HG02852 (cell line): ENCODE measurements at regions not wholly inside any gene's neighbourhood (a gene's known extent, or its start where the extent isn't known, plus 50 kb on each side); places are given as distances from the start of the nearest gene placed in this dataset.
A peak's percentile ranks its signal among the peaks of the same experiment; 100 is the strongest.
"Not testable (repeated sequence)": the region's sequence is repeated elsewhere in the genome, so short reads cannot be mapped to it uniquely, and the experiment has no call there.

Experiments used
- ATAC-seq: cut with Tn5 transposase; IDR thresholded peaks from one replicate; pipeline ENCODE4 v1.9.1; 2021; ENCODE audit warnings: mild to moderate bottlenecking, moderate library complexity; ENCODE audit not compliant: unreplicated experiment

GRCh38 chr10:23630885-23631284 is 192.0 kb downstream of the OTUD1 start:
- no peak for ATAC-seq

GRCh38 chr10:23643111-23643780 is 204.4 kb downstream of the OTUD1 start:
- no peak for ATAC-seq

GRCh38 chr10:23648618-23649017 is 209.7 kb downstream of the OTUD1 start:
- no peak for ATAC-seq

DNA sequence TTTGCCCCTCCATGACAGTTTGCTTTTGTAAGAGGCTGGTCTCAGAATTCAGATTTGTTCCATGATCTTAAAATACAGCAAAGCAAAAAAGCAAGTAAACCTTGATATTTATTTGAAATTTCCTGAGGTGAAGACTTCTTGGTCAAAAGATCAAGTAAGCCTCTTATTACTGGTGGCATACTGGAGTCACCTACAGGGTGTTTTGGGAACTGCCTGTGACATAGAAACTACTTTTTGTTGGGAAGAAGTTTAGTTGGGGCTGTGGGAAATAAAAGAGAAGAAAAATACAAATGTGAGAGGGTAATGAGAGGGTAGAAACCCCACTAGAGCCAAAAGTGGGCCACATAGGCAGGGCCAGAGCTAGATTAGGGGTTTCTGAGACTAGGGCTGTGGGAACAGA is 217.9 kb downstream of the OTUD1 start:
- no peak for ATAC-seq

DNA sequence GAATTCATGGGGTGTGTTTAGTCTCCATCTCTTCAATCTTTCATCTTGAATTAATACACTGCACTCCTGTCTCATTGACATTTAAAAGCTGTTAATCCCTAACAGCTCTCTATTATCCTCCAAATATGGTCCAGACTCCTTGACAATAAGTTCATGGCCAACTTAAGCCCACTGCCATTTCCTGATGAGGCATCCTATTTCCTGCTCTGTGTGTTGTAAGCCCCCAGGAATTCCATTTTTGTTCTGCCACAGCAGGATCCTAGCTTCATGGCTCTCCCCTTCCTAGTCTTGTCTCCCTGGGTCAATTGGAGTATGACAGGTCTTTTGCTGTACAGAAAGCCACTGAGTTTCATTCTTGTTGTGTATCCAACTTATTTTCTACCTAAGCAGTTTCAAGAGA is 218.8 kb downstream of the OTUD1 start:
- ATAC-seq = no peak

GRCh38 chr10:23671866-23672265 is 233.0 kb downstream of the OTUD1 start:
- not testable (repeated sequence) for ATAC-seq

- ATAC-seq = no peak
Measured at GRCh38 chr10:23675585-23675984, 236.7 kb downstream of the OTUD1 start.

GRCh38 chr10:23676296-23676695 is 237.4 kb downstream of the OTUD1 start:
- ATAC-seq = no peak

GRCh38 chr10:23686722-23687121 is 247.8 kb downstream of the OTUD1 start:
- no peak for ATAC-seq

DNA sequence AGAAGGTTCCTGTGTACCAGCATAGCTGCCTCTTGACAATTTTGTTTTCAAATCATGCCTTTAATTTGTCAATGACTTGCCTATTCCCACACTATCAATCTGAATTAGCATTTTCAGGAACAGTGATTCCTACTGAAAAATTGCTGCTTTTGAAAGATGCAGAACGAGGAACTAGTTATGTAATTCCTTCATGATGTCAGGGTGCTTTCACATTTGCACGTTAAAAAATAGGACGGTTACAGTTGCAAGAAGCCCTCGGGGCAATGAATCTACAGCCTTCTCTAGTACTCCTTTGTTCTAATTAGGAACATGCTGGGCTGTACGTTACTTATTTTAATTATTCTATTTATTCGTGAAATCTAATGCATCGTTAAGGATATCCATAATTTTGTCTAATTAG is 253.9 kb downstream of the OTUD1 start:
- ATAC-seq = no peak

GRCh38 chr10:23693501-23693901 is 254.6 kb downstream of the OTUD1 start:
- ATAC-seq = no peak

DNA sequence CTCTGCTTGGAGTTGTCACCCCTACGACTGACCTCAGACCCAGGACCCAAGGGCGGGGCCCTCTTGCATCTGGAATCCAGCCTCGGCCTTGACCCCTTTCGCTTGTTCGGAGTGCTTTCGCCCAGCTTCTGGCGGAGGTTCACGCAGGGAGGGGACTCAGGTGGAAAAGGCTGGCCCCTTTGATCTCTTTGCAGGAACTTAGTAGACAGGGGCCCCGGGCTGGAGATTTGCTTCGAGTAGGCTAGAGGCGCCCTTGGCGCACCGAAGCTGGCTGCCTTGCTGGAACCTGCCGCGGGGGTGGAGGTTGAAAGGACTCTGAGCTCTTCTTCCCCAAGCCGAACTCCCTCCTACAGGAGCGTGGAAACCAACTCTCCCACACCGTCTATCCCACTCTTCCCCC is 255.1 kb downstream of the OTUD1 start:
- no peak for ATAC-seq

DNA sequence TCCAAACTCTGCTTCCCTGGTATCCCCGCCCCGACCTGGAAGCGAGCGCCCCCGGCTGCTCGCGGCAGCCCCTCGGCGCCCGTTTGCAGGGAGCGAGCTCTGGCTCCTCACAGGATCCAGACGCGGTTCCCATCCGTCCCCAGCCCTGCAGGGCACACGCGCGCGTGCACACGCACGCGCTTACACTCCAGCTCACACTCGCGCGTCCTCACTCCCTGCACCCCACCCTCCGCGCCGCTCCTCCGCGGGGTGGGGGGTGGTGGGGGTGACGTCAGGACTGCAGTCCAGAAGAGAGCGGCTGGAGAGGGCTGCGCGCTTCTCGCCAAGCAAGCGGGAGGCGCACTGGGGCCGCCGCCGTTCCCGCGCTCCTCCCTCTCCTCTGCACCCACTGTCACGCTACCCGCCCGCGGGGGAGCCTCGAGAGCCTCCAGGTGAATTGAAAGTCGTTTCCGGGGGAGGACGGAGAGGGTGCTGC is 255.6 kb downstream of the OTUD1 start:
- ATAC-seq = no peak

GRCh38 chr10:23694921-23695824 is 256.3 kb downstream of the OTUD1 start:
- no peak for ATAC-seq

DNA sequence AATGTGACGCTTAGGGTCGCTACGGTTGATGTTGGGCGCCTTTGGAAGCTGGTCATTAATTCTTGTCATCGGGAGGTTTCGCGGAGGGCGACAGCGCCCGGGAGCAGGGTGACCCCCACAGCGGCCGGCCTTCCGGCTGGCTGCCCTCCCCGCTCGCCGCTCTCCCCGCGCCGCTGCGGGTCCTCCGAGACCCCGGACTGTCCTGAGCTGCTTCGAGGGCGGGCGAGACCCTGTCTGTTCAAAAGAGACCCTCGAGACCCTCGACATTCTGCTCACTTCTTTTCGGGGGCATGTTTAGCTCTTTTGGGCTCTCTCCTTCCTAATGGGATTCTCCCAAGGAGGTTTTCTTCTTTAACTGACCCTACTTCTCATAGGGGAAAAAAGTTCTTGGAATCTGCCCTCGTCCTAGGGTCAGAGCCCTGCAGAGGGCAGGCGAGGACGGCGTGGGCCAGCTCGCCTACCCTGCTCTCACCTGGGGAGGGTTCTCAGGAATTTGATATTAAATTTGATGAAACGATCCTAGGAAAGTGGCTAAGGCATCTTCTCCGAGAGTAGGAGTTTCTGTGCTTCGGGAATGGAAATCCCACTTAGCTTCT is 257.0 kb downstream of the OTUD1 start:
- no peak for ATAC-seq

GRCh38 chr10:23696476-23696875 is 257.6 kb downstream of the OTUD1 start:
- ATAC-seq = no peak

- ATAC-seq = peak; percentile 96
Measured at GRCh38 chr10:23702977-23703414, 264.1 kb downstream of the OTUD1 start.

GRCh38 chr10:23715363-23715762 is 276.5 kb downstream of the OTUD1 start:
- ATAC-seq = no peak

GRCh38 chr10:23717913-23718312 is 279.0 kb downstream of the OTUD1 start:
- no peak for ATAC-seq

- no peak for ATAC-seq
Measured at GRCh38 chr10:23718946-23719345, 280.1 kb downstream of the OTUD1 start.

DNA sequence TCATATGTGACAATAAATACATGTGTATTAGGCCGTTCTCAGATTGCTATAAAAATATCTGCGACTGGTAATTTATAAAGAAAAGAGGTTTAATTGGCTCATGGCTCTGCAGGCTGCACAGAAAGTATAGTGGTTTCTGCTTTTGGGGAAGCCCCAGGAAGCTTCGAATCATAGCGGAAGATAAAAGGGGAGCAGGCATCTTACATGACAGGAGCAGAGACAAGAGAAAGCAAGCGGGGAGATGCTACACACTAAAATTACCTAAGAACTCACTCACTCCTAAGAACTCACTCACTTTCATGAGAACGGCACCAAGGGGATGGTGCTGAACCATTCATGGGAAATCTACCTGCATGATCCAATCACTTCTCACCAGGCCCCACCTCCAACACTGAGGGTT is 284.9 kb downstream of the OTUD1 start:
- no peak for ATAC-seq

- no peak for ATAC-seq
Measured at GRCh38 chr10:23725548-23725947, 286.7 kb downstream of the OTUD1 start.
